ENCODE measurements at regions not wholly inside any gene's neighbourhood (a gene's known extent, or its start where the extent isn't known, plus 50 kb on each side); places are given as distances from the start of the nearest gene placed in this dataset.

- DNase-seq, result no peak
- no peak overlapping the region for H3K27ac ChIP-seq
- H3K27me3 ChIP-seq (replicated peaks), result no peaks in the 10 kb centered on the region
- H3K4me3 ChIP-seq (ENCODE audit: low read depth, low read length), result no peak overlapping the region
- H3K36me3 ChIP-seq (replicated peaks), result no peaks in the 10 kb centered on the region
- no peak for TF ChIP-seq CTCF (IDR thresholded peaks at IDR 0.05; ENCODE audit: low read depth, low read length, missing control alignments)
- in situ Hi-C loops (cut with HindIII; ENCODE audit: low pct_ligation_motif_present, low sequenced_read_pairs), result no loop called here
Observed at GRCh38 chr2:5352286-5352685, 339.9 kb upstream of the SOX11 start.

GRCh38 chr2:5353565-5353964 lies 338.6 kb upstream of the SOX11 start:
- TF ChIP-seq CTCF (IDR thresholded peaks at IDR 0.05; ENCODE audit: low read depth, low read length, missing control alignments), result no peak

GRCh38 chr2:5359397-5359796 lies 332.8 kb upstream of the SOX11 start:
- Histone ChIP-seq H3K36me3 (replicated peaks) (no peaks in the 10 kb centered on the region), H3K4me3 (ENCODE audit: low read depth, low read length) (no peak overlapping the region), H3K27me3 (replicated peaks) (no peaks in the 10 kb centered on the region), H3K27ac (no peak overlapping the region)
- DNase-seq, result no peak
- in situ Hi-C loops (cut with HindIII; ENCODE audit: low pct_ligation_motif_present, low sequenced_read_pairs), result no loop called here
- no peak for TF ChIP-seq CTCF (IDR thresholded peaks at IDR 0.05; ENCODE audit: low read depth, low read length, missing control alignments)

More at GRCh38 chr2:5353565-5353964, 338.6 kb upstream of the SOX11 start:
- H3K27ac ChIP-seq, result no peak overlapping the region
- H3K27me3 ChIP-seq (replicated peaks), result no peaks in the 10 kb centered on the region
- H3K36me3 ChIP-seq (replicated peaks), result no peaks in the 10 kb centered on the region
- H3K4me3 ChIP-seq (ENCODE audit: low read depth, low read length), result no peak overlapping the region
- in situ Hi-C loops (cut with HindIII; ENCODE audit: low pct_ligation_motif_present, low sequenced_read_pairs), result no loop called here
- no peak for DNase-seq

- no peak for DNase-seq
- in situ Hi-C loops (cut with HindIII; ENCODE audit: low pct_ligation_motif_present, low sequenced_read_pairs), result no loop called here
- Histone ChIP-seq H3K4me3 (ENCODE audit: low read depth, low read length) (no peak overlapping the region), H3K36me3 (replicated peaks) (no peaks in the 10 kb centered on the region), H3K27ac (no peak overlapping the region), H3K27me3 (replicated peaks) (no peaks in the 10 kb centered on the region)
- TF ChIP-seq CTCF (IDR thresholded peaks at IDR 0.05; ENCODE audit: low read depth, low read length, missing control alignments), result no peak
Observed at GRCh38 chr2:5360081-5360480, 332.1 kb upstream of the SOX11 start.

- no peak for TF ChIP-seq CTCF (IDR thresholded peaks at IDR 0.05; ENCODE audit: low read depth, low read length, missing control alignments)
- Histone ChIP-seq H3K36me3 (replicated peaks) (no peaks in the 10 kb centered on the region), H3K4me3 (ENCODE audit: low read depth, low read length) (no peak overlapping the region), H3K27ac (no peak overlapping the region), H3K27me3 (replicated peaks) (no peaks in the 10 kb centered on the region)
- in situ Hi-C loops (cut with HindIII; ENCODE audit: low pct_ligation_motif_present, low sequenced_read_pairs), result no loop called here
- DNase-seq, result peak; percentile 36
Observed at GRCh38 chr2:5364361-5364760, 327.8 kb upstream of the SOX11 start.

GRCh38 chr2:5365871-5366461 lies 326.2 kb upstream of the SOX11 start:
- no peak overlapping the region for H3K4me3 ChIP-seq (ENCODE audit: low read depth, low read length)
- peak; percentile 70 for DNase-seq
- in situ Hi-C loops (cut with HindIII; ENCODE audit: low pct_ligation_motif_present, low sequenced_read_pairs), result no loop called here

More at GRCh38 chr2:5365871-5366461, 326.2 kb upstream of the SOX11 start:
- Histone ChIP-seq H3K36me3 (replicated peaks) (no peaks in the 10 kb centered on the region), H3K27me3 (replicated peaks) (no peaks in the 10 kb centered on the region), H3K27ac (no peak overlapping the region)
- peak; percentile 95 for TF ChIP-seq CTCF (IDR thresholded peaks at IDR 0.05; ENCODE audit: low read depth, low read length, missing control alignments)
